ENCODE measurements at regions not wholly inside any gene's neighbourhood (a gene's known extent, or its start where the extent isn't known, plus 50 kb on each side); places are given as distances from the start of the nearest gene placed in this dataset.

DNA sequence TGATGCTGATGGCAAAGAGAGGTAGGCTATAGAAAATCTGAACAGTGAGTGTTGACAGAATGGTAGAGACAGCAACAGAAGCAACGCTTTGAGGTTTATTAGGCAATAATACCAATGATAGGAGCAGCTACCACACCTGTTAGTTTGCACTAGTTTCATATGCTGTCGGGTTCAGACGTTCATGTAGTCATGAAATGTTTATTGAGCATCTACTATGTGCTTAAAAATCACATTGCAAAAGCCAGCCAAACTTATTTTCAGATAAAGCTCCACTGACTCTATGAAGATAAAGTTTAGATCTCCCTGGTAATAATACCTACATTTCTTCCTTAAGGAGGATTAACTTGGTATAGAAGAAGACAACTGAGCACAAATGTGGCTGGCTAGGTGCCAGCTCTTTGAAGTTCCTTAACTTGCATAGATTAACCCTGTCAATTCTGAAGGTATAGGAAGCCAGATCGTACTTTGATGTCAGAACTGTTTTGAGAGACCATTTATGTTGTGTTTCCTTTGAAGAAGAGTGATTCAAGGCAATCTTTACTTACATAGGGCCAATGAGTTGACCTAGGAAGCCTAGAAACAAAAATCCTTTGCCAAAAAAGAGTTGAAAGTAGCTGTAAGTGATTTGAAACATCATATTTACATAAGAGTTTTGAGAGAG lies 71.5 kb downstream of the DISP1 start:
- FAIRE-seq: no peak
- H3K27ac ChIP-seq (ENCODE audit: insufficient read depth, low read depth, low read length): no peak overlapping the region
- no peaks in the 10 kb centered on the region for H3K79me2 ChIP-seq (ENCODE audit: control insufficient read depth, insufficient read depth, low read length)
- no peaks in the 10 kb centered on the region for H4K20me1 ChIP-seq (replicated peaks; ENCODE audit: control insufficient read depth, extremely low read depth, insufficient read depth, low read length)
- H2AFZ ChIP-seq (ENCODE audit: low read depth, low read length): no peak overlapping the region
- no TSS peak for BruUV-seq (replicated peaks)
- intact Hi-C loops (cut with micrococcal nuclease) (loop anchor here (5.0 kb wide), 1 partner anchor 86 kb away; no protein-coding TSS in a partner anchor), dilution Hi-C loops (cut with MboI; ENCODE audit: extremely low pct_ligation_motif_present, low sequenced_read_pairs) (no loop called here)
- ChIA-PET POLR2A (no interaction called here), CTCF (interaction anchor here (0.6 to 0.8 kb wide), 2 partner anchors 14 to 238 kb away, joined by 3 read pairs; no protein-coding TSS in a partner anchor)
- TF ChIP-seq POLR2A (IDR thresholded peaks at IDR 0.05; ENCODE audit: low read depth, low read length) (no peak), POLR2AphosphoS5 (IDR thresholded peaks at IDR 0.05; ENCODE audit: insufficient read depth, low read depth, low read length) (no peak), CTCF (IDR thresholded peaks at IDR 0.05; ENCODE audit: extremely low read depth in 1 of 2, insufficient read depth in 1 of 2, low read depth in 1 of 2, low read length in 2 of 2) (no peak)
- no peak overlapping the region for H3K4me2 ChIP-seq (ENCODE audit: insufficient read depth, low read length)
- H3K36me3 ChIP-seq (ENCODE audit: control insufficient read depth in 2 of 2, extremely low read depth in 1 of 2, insufficient read depth in 2 of 2, low read length in 2 of 2): no peaks in the 10 kb centered on the region
- no peak overlapping the region for H3K9ac ChIP-seq (replicated peaks; ENCODE audit: extremely low read depth, insufficient read depth, low read length)
- peaks cover 14% of the 10 kb centered on the region for H3K4me1 ChIP-seq (ENCODE audit: control insufficient read depth, extremely low read depth, insufficient read depth, low read length)
- no peak overlapping the region for H3K4me3 ChIP-seq (replicated peaks in 1 of 3; ENCODE audit: insufficient read depth in 1 of 3, low read depth in 1 of 3, low read length in 3 of 3)
- no peaks in the 10 kb centered on the region for H3K9me1 ChIP-seq (replicated peaks; ENCODE audit: control insufficient read depth, extremely low read depth, insufficient read depth, low read length)
- H3K27me3 ChIP-seq (ENCODE audit: control insufficient read depth in 2 of 2, insufficient read depth in 2 of 2, low read length in 2 of 2): no peaks in the 10 kb centered on the region
- DNase-seq (ENCODE audit: low read depth, low spot score): no peak
- H3K9me3 ChIP-seq (replicated peaks; ENCODE audit: control insufficient read depth, insufficient read depth, low read length): no peaks in the 10 kb centered on the region

- Histone ChIP-seq H3K27ac (ENCODE audit: insufficient read depth, low read depth, low read length) (no peak overlapping the region), H3K9ac (replicated peaks; ENCODE audit: extremely low read depth, insufficient read depth, low read length) (no peak overlapping the region), H3K36me3 (ENCODE audit: control insufficient read depth in 2 of 2, extremely low read depth in 1 of 2, insufficient read depth in 2 of 2, low read length in 2 of 2) (no peaks in the 10 kb centered on the region), H3K4me2 (ENCODE audit: insufficient read depth, low read length) (no peak overlapping the region), H3K9me1 (replicated peaks; ENCODE audit: control insufficient read depth, extremely low read depth, insufficient read depth, low read length) (no peaks in the 10 kb centered on the region), H3K4me3 (replicated peaks in 1 of 3; ENCODE audit: insufficient read depth in 1 of 3, low read depth in 1 of 3, low read length in 3 of 3) (no peak overlapping the region), H4K20me1 (replicated peaks; ENCODE audit: control insufficient read depth, extremely low read depth, insufficient read depth, low read length) (no peaks in the 10 kb centered on the region), H2AFZ (ENCODE audit: low read depth, low read length) (no peak overlapping the region), H3K79me2 (ENCODE audit: control insufficient read depth, insufficient read depth, low read length) (no peaks in the 10 kb centered on the region), H3K27me3 (ENCODE audit: control insufficient read depth in 2 of 2, insufficient read depth in 2 of 2, low read length in 2 of 2) (no peaks in the 10 kb centered on the region), H3K4me1 (ENCODE audit: control insufficient read depth, extremely low read depth, insufficient read depth, low read length) (peaks cover 20% of the 10 kb centered on the region), H3K9me3 (replicated peaks; ENCODE audit: control insufficient read depth, insufficient read depth, low read length) (no peaks in the 10 kb centered on the region)
- TF ChIP-seq FOS (IDR thresholded peaks at IDR 0.05; ENCODE audit: borderline replicate concordance, insufficient read depth, low read length): no peak
- no peak for TF ChIP-seq CTCF (IDR thresholded peaks at IDR 0.05; ENCODE audit: extremely low read depth in 1 of 2, insufficient read depth in 1 of 2, low read depth in 1 of 2, low read length in 2 of 2)
- no peak for TF ChIP-seq MYC (IDR thresholded peaks at IDR 0.05; ENCODE audit: low read depth, low read length)
- TF ChIP-seq POLR2AphosphoS5 (IDR thresholded peaks at IDR 0.05; ENCODE audit: insufficient read depth, low read depth, low read length): no peak
- TF ChIP-seq EZH2 (IDR thresholded peaks at IDR 0.05; ENCODE audit: borderline replicate concordance, low read depth, low read length, severe bottlenecking): no peak
- no peak for TF ChIP-seq MAX (IDR thresholded peaks at IDR 0.05; ENCODE audit: insufficient read depth, insufficient read length)
- no peak for TF ChIP-seq POLR2A (IDR thresholded peaks at IDR 0.05; ENCODE audit: low read depth, low read length)
- BruUV-seq (replicated peaks): no TSS peak
- DNase-seq (ENCODE audit: low read depth, low spot score) (no peak), FAIRE-seq (no peak)
- CTCF ChIA-PET: no interaction called here
- dilution Hi-C loops (cut with MboI; ENCODE audit: extremely low pct_ligation_motif_present, low sequenced_read_pairs): no loop called here
- intact Hi-C loops (cut with micrococcal nuclease): loop anchor here (5.0 kb wide), 1 partner anchor 85 kb away; no protein-coding TSS in a partner anchor
- POLR2A ChIA-PET: no interaction called here
These were observed 72.1 kb downstream of the DISP1 start for GRCh38 chr1:222886878-222887351.
